Effector memory CD4-positive, alpha-beta T cell (primary cell): ENCODE measurements at regions not wholly inside any gene's neighbourhood (a gene's known extent, or its start where the extent isn't known, plus 50 kb on each side); places are given as distances from the start of the nearest gene placed in this dataset.
"Not testable (repeated sequence)": the region's sequence is repeated elsewhere in the genome, so short reads cannot be mapped to it uniquely, and the experiment has no call there.

Source experiments
- DNase-seq, 3 donors: peaks; one replicate each; pipeline ENCODE4 v3.0.0-alpha.2; 2020
- H3K27ac ChIP-seq: 2 replicates; pipeline ENCODE4 v1.7.0; 2013; ENCODE audit warnings: mild to moderate bottlenecking, low read length, moderate library complexity; ENCODE audit not compliant: insufficient read depth, poor library complexity, severe bottlenecking
- H3K27me3 ChIP-seq: replicated peaks from 2 replicates; pipeline ENCODE4 v1.7.0; 2013; ENCODE audit warnings: mild to moderate bottlenecking, low read length; ENCODE audit not compliant: insufficient read depth, control insufficient read depth, poor library complexity, severe bottlenecking
- H3K36me3 ChIP-seq: 2 replicates; pipeline ENCODE4 v1.7.0; 2013; ENCODE audit warnings: mild to moderate bottlenecking, low read length, moderate library complexity; ENCODE audit not compliant: control insufficient read depth, insufficient read depth
- H3K4me1 ChIP-seq: 2 replicates; pipeline ENCODE4 v1.7.0; 2013; ENCODE audit warnings: low read length, mild to moderate bottlenecking; ENCODE audit not compliant: control insufficient read depth, insufficient read depth, poor library complexity, severe bottlenecking
- H3K4me3 ChIP-seq: 2 replicates; pipeline ENCODE4 v1.7.0; 2013; ENCODE audit warnings: low read length, low read depth, mild to moderate bottlenecking; ENCODE audit not compliant: insufficient read depth, poor library complexity, severe bottlenecking
- H3K9me3 ChIP-seq: 2 replicates; pipeline ENCODE4 v1.7.0; 2013; ENCODE audit warnings: mild to moderate bottlenecking, low read length, moderate library complexity; ENCODE audit not compliant: control insufficient read depth

GRCh38 chr2:236775511-236775910, 205.9 kb downstream of the ACKR3 start:
- DNase-seq: no peak
- Histone ChIP-seq H3K27me3 (no peaks in the 10 kb centered on the region), H3K4me3 (no peak overlapping the region), H3K27ac (no peak overlapping the region), H3K9me3 (no peaks in the 10 kb centered on the region), H3K4me1 (no peaks in the 10 kb centered on the region), H3K36me3 (no peaks in the 10 kb centered on the region)

DNA sequence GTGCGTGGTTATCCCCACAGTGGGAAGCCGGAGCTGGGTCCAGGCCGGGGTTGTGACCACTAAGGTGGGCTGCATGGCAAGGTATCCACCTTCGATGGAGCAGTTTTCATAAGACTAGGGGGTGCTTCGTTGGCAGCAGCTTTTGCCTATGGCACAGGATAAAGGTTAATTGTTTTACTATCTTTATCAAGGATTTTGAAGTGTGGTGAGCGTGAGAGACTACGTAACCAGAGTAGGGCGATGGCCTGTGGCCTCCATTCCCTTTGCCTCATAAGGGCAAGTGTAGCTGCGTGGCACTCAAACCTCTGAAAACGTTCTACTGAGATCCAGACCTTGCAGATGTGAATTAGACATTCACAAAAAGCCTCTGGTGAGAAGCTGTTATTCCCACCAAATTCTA, 206.6 kb downstream of the ACKR3 start:
- no peak for DNase-seq
- Histone ChIP-seq H3K9me3 (no peaks in the 10 kb centered on the region), H3K27ac (no peak overlapping the region), H3K4me1 (no peaks in the 10 kb centered on the region), H3K36me3 (no peaks in the 10 kb centered on the region), H3K4me3 (no peak overlapping the region), H3K27me3 (no peaks in the 10 kb centered on the region)

DNA sequence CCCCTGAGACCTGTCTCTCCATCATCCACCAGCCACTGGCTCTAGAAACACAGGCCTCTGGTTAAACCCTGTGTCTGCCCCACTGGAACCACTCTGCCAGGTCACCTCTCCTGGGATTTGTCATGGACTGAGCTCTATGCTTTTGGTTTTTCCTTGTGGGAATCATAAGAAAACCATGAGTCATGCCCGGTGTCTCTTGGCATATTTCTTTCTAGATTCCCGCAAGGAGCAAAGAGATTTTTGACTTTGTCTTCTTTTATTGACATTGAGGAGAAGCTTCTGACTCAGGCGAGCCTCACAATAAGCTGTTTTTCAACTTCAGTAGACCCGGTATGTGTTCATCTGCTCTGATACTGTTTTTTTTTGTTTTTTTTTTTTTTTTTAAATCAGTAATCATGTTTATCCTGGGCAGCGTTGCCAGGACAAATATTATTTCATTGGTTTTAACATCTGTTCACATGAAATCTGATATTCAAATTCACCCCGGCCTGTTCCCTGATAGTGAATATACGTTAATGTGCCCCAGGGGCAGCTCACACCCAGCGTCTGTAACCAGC, 207.1 kb downstream of the ACKR3 start:
- DNase-seq: no peak
- Histone ChIP-seq H3K4me3 (no peak overlapping the region), H3K27me3 (no peaks in the 10 kb centered on the region), H3K27ac (no peak overlapping the region), H3K9me3 (no peaks in the 10 kb centered on the region), H3K36me3 (no peaks in the 10 kb centered on the region), H3K4me1 (no peaks in the 10 kb centered on the region)

GRCh38 chr2:236777408-236777807, 207.8 kb downstream of the ACKR3 start:
- peaks cover 4% of the 10 kb centered on the region for H3K27me3 ChIP-seq
- no peaks in the 10 kb centered on the region for H3K9me3 ChIP-seq
- DNase-seq: no peak
- H3K36me3 ChIP-seq: no peaks in the 10 kb centered on the region
- H3K4me1 ChIP-seq: no peaks in the 10 kb centered on the region
- no peak overlapping the region for H3K27ac ChIP-seq
- H3K4me3 ChIP-seq: no peak overlapping the region

GRCh38 chr2:236781933-236782816, 212.6 kb downstream of the ACKR3 start:
- no peak overlapping the region for H3K27ac ChIP-seq
- no peaks in the 10 kb centered on the region for H3K4me1 ChIP-seq
- no peak overlapping the region for H3K4me3 ChIP-seq
- no peaks in the 10 kb centered on the region for H3K36me3 ChIP-seq
- H3K9me3 ChIP-seq: no peaks in the 10 kb centered on the region
- H3K27me3 ChIP-seq: peaks cover 4% of the 10 kb centered on the region
- no peak for DNase-seq

- no peaks in the 10 kb centered on the region for H3K36me3 ChIP-seq
- peaks cover 4% of the 10 kb centered on the region for H3K27me3 ChIP-seq
- H3K27ac ChIP-seq: no peak overlapping the region
- no peak for DNase-seq
- H3K4me3 ChIP-seq: no peak overlapping the region
- H3K9me3 ChIP-seq: no peaks in the 10 kb centered on the region
- H3K4me1 ChIP-seq: no peaks in the 10 kb centered on the region
Observed at GRCh38 chr2:236782938-236783337, 213.3 kb downstream of the ACKR3 start.

GRCh38 chr2:236783417-236784020, 213.9 kb downstream of the ACKR3 start:
- Histone ChIP-seq H3K4me3 (no peak overlapping the region), H3K27ac (no peak overlapping the region), H3K9me3 (no peaks in the 10 kb centered on the region), H3K27me3 (peaks cover 4% of the 10 kb centered on the region), H3K36me3 (no peaks in the 10 kb centered on the region), H3K4me1 (no peaks in the 10 kb centered on the region)
- DNase-seq: no peak

GRCh38 chr2:236785611-236786057, 216.0 kb downstream of the ACKR3 start:
- H3K36me3 ChIP-seq: no peaks in the 10 kb centered on the region
- DNase-seq: no peak
- H3K9me3 ChIP-seq: no peaks in the 10 kb centered on the region
- H3K4me3 ChIP-seq: no peak overlapping the region
- H3K27ac ChIP-seq: no peak overlapping the region
- H3K4me1 ChIP-seq: no peaks in the 10 kb centered on the region
- H3K27me3 ChIP-seq: peaks cover 7% of the 10 kb centered on the region

- Histone ChIP-seq H3K27me3 (peaks cover 7% of the 10 kb centered on the region), H3K4me1 (no peaks in the 10 kb centered on the region), H3K4me3 (no peak overlapping the region), H3K9me3 (no peaks in the 10 kb centered on the region), H3K27ac (no peak overlapping the region), H3K36me3 (no peaks in the 10 kb centered on the region)
- no peak for DNase-seq
Observed at GRCh38 chr2:236786751-236787150, 217.1 kb downstream of the ACKR3 start.

DNA sequence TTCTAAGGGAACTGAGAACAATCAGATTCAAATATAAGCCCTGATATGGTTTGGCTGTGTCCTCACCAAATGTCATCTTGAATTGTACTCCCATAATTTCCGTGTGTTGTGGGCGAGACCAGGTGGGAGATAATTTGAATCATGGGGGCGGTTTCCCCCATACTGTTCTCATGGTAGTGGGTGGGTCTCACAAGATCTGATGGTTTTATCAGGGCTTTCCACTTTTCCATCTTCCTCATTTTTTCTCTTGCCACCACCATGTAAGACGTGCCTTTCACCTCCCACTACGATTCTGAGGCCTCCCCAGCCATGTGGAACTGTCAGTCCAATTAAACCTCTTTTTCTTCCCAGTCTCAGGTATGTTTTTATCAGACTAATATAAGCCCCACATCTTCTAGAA, 217.8 kb downstream of the ACKR3 start:
- H3K9me3 ChIP-seq, H3K27me3 ChIP-seq, H3K4me1 ChIP-seq, H3K36me3 ChIP-seq, DNase-seq, H3K4me3 ChIP-seq, H3K27ac ChIP-seq: not testable (repeated sequence)
